ENCODE measurements at regions not wholly inside any gene's neighbourhood (a gene's known extent, or its start where the extent isn't known, plus 50 kb on each side); places are given as distances from the start of the nearest gene placed in this dataset.

- TF ChIP-seq CTCF (IDR thresholded peaks at IDR 0.05): no peak
- no peak for TF ChIP-seq POLR2A (IDR thresholded peaks at IDR 0.05)
Observed at GRCh38 chr4:169342906-169343564, 72.3 kb upstream of the SH3RF1 start.
